NCI-H748 (cell line): ENCODE measurements at regions not wholly inside any gene's neighbourhood (a gene's known extent, or its start where the extent isn't known, plus 50 kb on each side); places are given as distances from the start of the nearest gene placed in this dataset.
"Not testable (repeated sequence)": the region's sequence is repeated elsewhere in the genome, so short reads cannot be mapped to it uniquely, and the experiment has no call there.

ENCODE experiments used
- DNase-seq: peaks from one replicate; lab custom pipeline; 2025; ENCODE audit not compliant: unreplicated experiment; lab: John Stamatoyannopoulos, UW

DNA sequence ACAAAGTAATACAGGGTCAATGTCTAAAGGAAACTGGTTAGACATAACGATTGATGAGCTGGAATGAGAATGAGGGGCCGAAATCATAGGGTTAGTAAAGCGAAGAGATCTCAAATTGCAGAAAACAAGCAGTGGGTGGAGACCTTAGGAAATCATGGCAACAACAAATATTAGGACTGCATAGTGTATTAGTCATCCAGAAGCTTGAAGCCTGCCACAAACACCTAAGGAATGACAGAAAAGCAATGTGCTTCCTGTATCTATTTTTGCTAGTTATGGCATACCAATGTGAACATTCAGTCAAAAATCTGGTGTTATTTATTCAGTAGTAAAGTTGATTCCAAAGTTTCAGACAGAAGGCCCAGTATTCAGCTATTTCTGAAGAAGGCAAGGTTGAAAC is 410.9 kb upstream of the CT83 start:
- no peak for DNase-seq

DNA sequence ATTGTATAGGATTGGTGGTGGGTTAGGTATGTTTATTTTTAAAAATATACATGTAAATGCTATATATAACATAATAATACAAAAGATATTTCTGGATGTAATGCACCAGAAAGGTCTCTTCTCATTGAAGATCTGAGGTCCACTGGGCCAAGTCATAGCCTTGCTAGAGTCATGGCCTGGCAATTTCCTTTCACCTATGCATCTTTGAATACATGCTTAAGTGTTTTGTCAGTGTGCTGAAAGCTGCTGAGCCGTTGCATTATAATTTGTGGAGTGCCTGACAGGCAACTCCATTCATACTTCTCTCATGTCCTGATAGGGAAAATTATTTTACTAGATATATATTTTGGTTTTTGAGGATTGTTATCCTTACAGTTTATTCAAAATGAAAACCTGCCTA is 410.2 kb upstream of the CT83 start:
- DNase-seq = no peak

DNA sequence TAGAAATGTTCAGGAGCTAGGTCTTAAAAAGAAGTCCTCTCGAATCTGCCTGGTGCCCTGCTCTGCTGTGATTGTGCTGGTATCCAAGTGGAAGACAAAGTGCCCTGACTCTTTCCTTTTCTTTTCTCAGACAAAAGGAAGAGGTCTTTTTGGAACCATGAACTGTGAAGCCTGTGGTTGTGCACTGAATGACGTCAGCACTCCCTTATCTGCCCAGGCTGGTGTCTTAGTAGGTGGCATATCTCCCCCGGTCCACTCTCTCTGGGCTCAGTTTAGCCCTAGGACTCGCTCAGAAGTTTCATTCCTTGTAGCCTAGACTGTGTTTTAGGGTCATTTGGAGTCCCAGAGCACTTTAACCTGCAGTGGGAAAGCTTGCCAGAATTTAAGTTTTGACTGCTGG is 400.3 kb upstream of the CT83 start:
- DNase-seq = no peak

DNA sequence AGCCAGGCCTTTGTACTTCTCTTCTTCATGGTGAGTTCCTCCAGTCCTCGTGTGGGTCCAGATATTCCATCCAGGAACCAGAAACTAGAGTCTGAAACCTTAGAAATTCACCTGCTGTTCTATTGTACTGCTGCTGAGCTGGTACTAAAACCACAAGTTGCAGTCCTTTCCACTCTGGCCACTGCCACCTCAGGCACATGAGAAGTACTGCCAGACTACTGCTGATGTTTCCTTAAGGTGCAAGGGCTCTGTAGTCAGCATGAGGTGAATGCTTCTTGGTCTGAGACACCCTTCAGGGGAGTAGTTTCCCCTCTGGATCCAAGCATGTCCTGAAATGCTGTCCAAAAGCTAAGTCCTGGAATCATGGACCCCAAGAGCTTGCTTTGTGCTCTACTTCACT is 399.6 kb upstream of the CT83 start:
- DNase-seq = no peak

DNA sequence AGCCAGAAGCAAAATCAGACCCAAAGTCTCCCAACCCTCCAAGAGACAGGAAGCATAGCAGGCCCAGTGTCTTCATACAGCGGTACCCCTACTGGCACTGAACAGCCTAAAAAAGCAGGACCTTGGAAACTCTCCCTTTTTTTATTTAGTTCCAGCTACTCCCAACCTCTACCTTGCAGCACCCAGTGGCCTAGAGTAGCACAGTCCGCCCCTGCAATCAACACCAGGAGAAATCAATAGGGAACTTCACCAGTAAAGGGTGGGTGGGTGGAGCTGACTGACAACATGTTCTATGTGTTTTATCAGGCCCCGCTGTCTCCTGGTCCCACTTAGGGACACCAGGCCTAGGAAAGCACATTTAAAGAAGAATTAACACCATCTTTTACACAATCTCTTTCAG is 378.5 kb upstream of the CT83 start:
- no peak for DNase-seq

DNA sequence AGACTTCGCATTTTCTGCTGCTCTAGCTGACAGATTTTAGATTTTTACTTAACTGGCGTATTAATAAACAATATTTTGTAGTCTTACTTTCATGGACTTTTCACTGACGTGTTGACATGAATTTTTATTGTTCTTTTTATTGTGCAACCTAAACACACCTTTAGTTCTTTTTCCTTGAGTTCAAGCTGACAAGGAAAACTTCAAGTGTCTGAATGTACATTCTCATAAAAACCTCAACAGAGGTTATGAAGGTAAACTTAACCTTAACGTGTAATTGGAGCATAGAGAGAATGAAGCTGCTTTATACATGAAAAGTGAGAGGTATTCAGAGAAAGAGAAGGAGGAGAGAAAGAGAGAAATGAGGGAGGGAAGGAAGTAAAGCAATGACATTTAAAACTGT is 364.3 kb upstream of the CT83 start:
- no peak for DNase-seq

DNA sequence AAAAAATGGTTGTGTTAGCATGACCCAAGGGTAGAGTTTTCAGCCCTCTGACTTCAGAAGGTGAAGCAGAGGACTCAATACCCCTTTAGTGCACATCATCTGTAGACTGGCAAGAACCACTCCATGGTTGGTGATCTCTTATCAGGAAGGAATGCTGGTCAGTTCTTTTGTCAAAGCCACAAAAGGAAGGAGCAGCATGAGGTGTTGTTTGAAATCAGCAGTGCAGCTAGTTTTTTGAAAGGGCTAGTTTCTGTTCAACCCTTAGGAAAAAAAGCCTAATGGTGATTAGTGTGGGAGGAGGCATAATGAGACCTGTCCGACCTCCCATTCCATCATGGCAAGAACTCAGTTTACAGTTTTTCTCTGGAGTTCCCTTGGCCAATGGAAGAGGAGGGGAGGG is 362.0 kb upstream of the CT83 start:
- DNase-seq = no peak

DNA sequence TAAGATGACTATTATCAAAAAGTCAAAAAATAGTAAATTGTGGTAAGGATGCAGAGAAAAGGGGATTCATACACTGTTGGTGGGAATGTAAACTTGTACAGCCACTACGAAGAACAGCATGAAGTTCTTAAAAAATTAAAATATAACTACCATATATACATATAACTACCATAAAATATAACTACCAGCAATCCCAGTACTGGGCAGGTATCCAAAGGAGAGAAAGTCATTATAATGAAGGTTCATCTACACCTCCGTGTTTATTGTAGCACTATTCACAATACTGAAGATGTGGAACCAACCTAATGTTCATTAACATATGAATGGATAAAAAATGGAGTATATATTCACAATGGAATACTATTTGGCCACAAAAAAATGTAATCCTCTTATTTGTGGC is 360.9 kb upstream of the CT83 start:
- peak; percentile 11 for DNase-seq

DNA sequence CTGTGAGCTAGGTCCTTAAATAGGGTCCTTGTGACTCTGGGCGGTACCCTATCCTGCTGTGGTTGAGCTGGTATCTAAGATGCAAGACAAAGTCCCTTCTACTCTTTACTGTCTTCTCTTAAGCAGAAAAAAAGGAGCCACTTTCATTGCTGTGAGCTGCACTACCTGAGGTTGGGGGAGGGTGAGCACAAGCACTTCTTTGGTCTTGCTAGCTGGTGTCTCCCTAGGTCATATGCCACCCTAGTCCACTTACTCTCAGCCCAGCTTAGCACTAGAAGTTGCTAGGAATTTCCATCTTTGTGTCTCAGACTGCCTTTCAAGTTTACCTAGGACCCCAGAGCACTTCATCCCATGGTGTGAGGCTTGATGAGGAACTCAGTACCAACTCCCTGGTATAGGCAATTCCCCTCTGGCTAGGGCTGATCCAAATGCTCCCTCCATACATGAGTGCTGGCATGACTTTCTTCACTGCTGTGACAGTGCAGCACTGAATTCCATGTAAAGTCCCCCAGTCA is 343.6 kb upstream of the CT83 start:
- no peak for DNase-seq

DNA sequence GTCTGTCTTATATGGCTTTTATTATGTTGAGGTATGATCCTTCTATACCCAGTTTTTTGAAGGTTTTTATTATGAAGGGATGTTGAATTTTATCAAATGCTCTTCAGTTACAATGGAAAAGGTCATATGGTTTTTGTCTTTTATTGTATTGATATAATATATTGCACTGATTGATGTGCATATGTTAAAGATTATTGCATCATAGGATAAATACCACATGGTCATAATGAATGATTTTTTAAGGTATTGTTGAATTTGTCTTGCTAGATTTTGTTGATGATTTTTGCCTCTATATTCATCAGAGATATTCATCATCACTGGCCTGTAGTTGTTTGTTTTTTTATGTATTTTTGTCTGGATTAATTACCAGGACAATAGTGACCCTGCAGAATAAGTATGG is 339.2 kb upstream of the CT83 start:
- no peak for DNase-seq

DNA sequence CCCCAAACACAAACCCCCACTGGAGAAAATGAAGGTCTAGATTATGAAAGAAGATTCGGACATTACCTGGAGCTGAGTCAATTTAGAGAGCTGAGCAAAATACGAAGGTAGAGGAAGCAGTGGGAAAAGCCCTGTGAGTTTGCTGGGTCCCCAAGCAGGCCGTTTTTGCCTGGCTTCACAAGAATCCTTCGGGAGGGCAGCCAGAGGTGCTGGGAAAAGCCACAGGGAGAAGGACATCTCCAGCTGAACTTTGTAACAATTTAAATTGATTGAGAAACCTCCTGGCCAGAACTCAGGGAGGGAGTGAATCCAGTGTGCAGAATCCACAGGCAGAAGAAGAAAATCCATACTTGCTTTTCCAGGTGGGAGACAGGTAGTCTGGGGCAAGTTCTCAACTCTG is 319.1 kb upstream of the CT83 start:
- no peak for DNase-seq

DNA sequence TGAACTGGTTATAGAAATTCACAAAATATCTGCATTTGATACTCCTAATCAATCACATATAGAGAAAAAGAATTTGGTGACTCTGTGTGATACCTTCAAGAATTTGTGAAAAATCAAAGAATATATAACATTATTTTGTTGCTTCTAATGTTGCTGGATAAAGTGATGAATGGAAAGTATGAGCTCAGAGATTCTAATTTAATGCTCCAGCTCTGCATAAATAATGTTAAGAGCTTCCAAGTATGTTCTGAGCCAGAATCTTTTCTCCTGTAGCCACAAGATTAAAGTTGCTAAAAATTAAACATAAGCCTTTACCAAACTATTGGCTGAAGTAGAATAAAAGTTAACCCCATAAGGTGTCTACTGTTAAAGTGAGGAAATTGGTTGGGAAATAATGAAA is 294.7 kb upstream of the CT83 start:
- no peak for DNase-seq

DNA sequence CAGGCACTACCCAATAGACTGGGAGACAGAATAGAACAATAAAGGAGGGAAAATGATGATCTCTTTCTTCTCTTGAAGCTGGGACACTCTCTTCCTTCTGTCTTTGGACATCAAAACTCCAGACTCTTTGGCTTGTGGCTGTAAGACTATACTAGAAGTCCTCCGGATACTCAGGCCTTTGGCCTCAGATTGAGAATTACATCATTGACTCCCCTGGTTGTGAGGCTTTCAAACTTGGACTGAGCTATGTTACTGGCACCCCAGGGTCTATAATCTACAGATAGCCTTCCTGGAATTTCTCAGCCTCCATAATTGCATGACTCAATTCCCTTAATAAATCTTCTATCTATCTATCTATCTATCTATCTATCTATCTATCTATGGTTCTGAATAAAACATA is 294.2 kb upstream of the CT83 start:
- DNase-seq = no peak

DNA sequence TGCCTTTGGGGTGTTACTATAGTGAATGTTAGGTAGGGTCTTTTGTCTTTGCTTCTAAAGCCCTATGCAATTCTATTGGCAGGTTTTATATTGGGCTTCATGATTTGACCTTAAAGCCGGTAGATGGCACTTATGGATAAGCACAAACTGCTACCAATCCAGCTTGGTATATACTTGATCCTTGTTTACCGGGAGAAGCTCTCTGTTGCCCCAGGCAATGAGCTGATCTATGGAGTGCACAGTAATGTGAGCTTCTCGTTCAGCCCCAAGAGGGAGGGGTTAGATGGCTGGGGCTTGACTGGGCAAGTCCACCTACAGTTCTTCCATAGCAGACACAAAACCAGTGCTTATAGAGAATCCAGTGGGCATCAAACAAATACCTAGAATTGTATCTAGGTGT is 287.2 kb upstream of the CT83 start:
- DNase-seq = peak; percentile 93

DNA sequence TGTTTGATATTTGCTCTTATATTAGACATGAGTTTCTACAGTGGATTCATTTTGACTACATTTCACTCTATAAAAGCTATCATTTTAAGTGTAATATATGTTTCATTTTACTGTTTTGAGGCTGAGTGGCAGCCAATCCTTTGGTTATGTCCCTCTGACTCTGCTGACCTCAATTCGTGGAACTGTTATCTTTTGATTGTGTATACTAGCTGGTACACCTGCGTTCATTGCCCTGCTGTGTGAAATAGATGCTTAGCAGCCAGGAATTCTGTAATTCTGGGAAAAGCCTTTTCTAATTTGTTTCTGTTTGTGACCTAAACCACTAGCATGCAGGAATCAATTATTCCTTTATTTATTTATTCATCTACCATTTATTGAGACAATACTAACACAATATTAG is 269.4 kb upstream of the CT83 start:
- no peak for DNase-seq

DNA sequence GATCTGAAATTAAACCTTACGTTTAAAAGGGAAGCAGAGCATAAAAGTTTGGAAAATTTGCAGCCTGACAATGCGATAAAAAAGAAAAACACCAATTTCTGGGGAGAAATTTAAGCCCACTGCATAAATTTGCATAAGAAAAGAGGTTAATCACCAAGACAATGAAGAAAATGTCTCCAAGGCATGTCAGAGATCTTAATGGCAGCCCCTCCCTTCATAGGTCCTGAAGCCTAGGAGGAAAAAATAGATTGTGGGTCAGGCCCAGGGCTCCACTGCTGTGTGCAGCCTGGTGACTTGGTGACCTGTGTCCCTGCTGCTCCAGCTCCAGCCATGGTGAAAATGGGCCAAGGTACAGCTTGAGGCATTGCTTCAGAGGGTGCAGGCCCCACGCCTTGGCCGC is 264.0 kb upstream of the CT83 start:
- DNase-seq = no peak

DNA sequence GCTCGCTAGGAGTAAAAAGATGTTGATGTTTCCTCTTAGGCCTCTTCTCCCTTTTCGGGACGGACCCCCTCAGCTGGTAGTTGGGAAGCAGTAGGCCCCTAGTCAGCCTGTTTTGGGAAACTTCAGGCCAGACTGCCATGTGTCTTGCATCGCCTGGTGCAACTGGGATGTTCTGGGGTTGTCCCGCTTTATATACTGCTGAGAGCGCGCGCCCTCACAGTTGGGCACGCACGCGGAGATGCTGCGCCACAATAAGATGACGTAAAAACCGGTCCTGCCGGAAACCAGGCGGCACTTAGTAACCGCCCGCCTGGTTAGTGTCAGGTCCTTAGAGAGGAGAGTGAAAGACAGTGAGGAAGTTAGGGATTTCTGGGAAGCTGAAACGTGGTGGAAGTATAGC is 231.3 kb upstream of the CT83 start:
- no peak for DNase-seq

DNA sequence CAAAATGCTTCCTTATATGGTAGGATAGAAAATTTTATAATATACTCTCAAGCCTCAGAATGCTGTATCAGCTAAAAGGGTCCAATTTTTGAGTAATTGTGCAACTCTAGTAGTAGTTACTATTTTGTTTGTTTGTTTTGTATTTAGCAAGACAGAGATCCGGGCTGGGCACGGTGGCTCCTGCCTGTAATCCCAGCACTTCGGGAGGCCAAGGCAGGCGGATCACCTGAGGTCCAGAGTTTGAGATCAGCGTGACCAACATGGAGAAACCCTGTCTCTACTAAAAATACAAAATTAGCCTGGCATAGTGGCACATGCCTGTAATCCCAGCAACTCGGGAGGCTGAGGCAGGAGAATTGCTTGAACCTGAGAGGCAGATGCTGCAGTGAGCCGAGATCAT is 216.8 kb upstream of the CT83 start:
- not testable (repeated sequence) for DNase-seq

DNA sequence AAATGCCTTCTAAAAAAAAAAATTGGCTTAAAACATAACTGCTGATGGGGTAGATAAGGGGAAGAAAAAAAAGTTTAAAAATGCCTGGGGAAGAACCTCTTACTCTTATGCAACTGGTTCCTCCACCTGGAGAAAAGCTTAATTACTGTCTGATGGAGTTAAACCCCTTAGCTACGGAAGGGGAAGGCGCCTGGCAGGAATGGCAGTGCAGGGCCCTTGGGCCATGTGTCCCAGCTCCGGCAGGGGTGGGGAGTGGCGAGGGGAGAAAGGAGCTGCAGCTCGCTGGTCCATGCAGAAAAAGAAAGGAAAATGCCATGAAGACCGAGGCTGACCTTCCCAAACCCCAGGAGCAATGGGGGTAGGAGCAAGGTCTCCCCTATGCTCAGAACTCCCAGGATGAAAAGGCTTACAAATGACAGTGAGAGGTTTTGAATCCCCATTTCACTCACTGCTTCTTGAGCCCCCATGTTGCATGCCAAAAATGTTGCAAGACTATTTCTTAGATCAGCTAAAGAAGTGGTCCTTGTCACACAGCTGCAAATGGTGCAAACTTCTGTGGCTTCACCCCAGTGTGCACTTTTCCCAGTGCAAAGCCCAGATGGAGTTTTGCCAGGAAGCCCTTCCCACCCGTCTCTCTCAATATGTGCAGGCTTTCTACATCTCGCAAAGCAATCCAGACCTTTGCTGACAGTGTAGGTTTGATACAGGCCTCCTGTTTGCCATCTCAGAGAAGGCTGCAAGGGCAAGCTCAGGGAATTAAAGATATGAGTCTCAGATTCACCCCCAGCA is 204.8 kb upstream of the CT83 start:
- DNase-seq = peak; percentile 51

DNA sequence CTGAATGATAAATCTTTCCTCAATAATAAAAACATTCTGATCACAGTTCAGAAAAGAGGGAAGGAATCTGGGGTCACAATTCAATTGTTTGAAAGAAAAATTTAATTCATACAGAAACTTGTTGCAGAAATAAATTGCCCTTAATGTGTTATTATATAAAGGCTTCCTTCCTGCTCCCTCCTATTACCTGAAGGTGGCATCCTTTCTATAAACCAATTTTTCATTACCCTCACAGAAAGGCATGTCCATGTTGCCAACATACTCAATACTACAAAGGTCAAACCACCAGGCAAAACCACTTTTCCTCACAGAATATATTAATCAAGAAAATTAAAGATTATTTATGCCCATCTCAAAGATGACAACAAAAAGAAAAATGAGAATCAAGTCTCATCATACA is 194.3 kb upstream of the CT83 start:
- peak; percentile 15 for DNase-seq

DNA sequence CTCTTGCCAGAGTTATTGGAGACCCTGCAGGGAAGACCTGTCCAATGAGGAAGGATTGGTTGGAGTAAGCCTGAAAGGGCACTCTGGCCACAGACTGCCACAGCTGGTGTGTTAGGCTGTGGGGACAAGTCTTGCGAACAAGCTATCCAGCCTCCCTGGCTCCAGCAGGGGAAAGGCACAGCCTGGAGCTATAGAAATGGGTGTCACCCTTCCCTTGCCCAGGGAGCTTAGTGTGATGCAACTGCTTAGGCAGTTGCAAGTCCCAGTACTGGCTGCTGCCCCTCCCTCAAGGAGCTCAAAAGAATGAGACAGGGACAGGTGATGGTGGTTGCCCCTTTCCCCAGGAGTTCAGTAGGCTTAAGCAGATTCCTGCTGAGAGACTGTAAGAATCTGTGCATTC is 165.7 kb upstream of the CT83 start:
- no peak for DNase-seq

DNA sequence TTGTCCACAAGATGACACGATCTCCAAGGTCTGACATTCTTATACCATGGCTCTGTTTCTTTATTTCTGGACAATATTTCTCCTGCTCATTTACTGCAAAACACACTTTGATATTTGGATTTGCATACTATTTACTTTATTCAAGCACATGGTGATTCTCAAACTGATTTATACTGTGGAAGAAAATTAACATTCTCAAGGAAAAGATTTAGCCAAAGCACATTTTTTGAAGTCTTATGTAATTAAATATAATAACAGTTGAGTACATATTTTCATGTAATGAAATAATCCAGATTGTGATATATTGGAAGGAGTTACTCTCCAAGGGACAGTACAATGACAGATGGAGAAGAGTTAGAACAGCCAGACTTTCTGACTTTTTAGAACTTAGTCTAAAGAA is 155.8 kb upstream of the CT83 start:
- no peak for DNase-seq

DNA sequence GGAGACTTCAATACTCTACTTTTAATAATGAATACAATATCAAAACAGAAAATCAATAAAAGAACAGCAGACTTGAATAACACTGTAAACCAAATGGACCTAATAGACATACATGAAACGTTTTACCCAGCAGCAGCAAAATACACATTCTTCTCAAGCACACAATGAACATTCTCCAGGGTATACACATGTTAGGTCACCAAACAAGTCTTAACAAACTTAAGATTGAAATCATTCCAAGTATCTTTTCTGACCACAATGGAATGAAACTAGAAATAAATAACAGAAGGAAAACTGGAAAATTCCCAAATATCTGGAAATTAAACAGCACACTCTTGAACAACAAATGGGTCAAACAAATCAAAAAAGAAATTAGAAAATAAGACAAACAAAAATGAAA is 145.0 kb upstream of the CT83 start:
- DNase-seq = no peak
